ENCODE measurements at regions not wholly inside any gene's neighbourhood (a gene's known extent, or its start where the extent isn't known, plus 50 kb on each side); places are given as distances from the start of the nearest gene placed in this dataset.

DNA sequence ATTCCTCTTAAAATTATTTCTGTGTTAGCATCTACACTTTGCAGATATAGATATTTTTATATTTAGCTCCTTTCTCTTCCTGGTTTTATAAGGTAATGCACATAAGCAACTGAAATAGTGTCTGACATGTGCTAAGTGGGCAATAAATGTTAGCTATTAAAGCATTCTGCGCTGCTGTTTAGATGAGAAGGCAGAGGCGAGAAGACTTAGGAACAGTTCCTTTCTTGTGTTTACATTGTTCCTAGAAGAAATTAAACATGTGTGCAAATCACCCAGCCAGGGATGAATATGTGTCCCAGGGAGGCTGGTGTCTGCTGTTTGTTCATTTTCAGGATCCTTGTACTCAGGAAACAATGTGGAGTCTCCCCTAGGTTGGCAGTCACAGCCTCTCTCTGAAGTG lies 292.3 kb downstream of the PMP22 start:
- TF ChIP-seq, protein P1, sequence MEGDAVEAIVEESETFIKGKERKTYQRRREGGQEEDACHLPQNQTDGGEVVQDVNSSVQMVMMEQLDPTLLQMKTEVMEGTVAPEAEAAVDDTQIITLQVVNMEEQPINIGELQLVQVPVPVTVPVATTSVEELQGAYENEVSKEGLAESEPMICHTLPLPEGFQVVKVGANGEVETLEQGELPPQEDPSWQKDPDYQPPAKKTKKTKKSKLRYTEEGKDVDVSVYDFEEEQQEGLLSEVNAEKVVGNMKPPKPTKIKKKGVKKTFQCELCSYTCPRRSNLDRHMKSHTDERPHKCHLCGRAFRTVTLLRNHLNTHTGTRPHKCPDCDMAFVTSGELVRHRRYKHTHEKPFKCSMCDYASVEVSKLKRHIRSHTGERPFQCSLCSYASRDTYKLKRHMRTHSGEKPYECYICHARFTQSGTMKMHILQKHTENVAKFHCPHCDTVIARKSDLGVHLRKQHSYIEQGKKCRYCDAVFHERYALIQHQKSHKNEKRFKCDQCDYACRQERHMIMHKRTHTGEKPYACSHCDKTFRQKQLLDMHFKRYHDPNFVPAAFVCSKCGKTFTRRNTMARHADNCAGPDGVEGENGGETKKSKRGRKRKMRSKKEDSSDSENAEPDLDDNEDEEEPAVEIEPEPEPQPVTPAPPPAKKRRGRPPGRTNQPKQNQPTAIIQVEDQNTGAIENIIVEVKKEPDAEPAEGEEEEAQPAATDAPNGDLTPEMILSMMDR (IDR thresholded peaks at IDR 0.05): no peak
- TF ChIP-seq POLR2A (IDR thresholded peaks at IDR 0.05): no peak

Data from breast epithelium (tissue), 3 donors.